Effector memory CD8-positive, alpha-beta T cell (primary cell): ENCODE measurements at regions not wholly inside any gene's neighbourhood (a gene's known extent, or its start where the extent isn't known, plus 50 kb on each side); places are given as distances from the start of the nearest gene placed in this dataset.
A peak's percentile ranks its signal among the peaks of the same experiment; 100 is the strongest.

Experiments used
- ATAC-seq: fragments of 150-1000 bp; cut with Tn5 transposase; replicated peaks from 2 replicates; pipeline ENCODE4 v1.10.0; 2021; ENCODE audit warnings: mild to moderate bottlenecking, moderate library complexity
- DNase-seq, 3 experiments: peaks; one replicate each; pipeline ENCODE4 v3.0.0; 2021
- H3K27ac Mint-ChIP-seq, 2 donors: one replicate each; pipeline ENCODE4 v1.8.0; 2022; ENCODE audit warnings: mild to moderate bottlenecking in 2 of 2, mixed read lengths in 2 of 2, moderate library complexity in 2 of 2
- H3K27me3 Mint-ChIP-seq, 2 donors: one replicate each; pipeline ENCODE4 v1.8.0; 2022; ENCODE audit warnings: mixed read lengths in 2 of 2
- H3K36me3 Mint-ChIP-seq: one replicate; pipeline ENCODE4 v1.8.0; 2022; ENCODE audit warnings: mild to moderate bottlenecking, moderate library complexity, mixed read lengths; ENCODE audit not compliant: insufficient read depth
- H3K4me1 Mint-ChIP-seq, 2 donors: one replicate each; pipeline ENCODE4 v1.8.0; 2022; ENCODE audit warnings: low read depth in 2 of 2, mixed read lengths in 2 of 2
- H3K4me3 Mint-ChIP-seq, 2 donors: one replicate each; pipeline ENCODE4 v1.8.0; 2022; ENCODE audit warnings: mild to moderate bottlenecking in 2 of 2, mixed read lengths in 2 of 2, moderate library complexity in 2 of 2
- H3K9me3 Mint-ChIP-seq, 2 donors: one replicate each; pipeline ENCODE4 v1.8.0; 2022; ENCODE audit warnings: mixed read lengths in 2 of 2

DNA sequence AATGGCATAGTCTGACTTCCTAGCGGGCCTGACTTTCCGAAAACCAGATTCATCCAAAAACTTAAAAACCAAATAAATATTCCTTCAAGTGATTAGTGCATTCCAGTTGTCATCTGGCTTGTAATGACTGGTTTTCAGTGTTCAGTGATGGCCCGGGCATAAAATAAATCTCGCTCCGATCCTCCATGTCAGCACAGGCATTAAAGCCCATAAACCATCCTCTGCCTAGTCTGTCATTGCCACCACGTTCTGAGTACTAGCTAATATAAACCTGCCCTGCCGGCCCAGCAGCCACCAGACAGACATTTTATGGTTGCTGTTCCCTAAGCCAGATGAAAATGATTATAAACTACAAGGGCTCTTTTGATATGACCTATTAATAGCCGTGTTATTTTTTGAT lies 232.3 kb upstream of the GMDS start:
- Mint-ChIP-seq H3K36me3 (no peaks in the 10 kb centered on the region), H3K27ac (no peak overlapping the region), H3K27me3 (peaks cover 62 to 79% of the 10 kb centered on the region in 2 donors), H3K4me1 (no peaks in the 10 kb centered on the region), H3K9me3 (peaks cover 0 to 2% of the 10 kb centered on the region in 2 donors), H3K4me3 (no peak overlapping the region)
- DNase-seq (no peak), ATAC-seq (no peak)

DNA sequence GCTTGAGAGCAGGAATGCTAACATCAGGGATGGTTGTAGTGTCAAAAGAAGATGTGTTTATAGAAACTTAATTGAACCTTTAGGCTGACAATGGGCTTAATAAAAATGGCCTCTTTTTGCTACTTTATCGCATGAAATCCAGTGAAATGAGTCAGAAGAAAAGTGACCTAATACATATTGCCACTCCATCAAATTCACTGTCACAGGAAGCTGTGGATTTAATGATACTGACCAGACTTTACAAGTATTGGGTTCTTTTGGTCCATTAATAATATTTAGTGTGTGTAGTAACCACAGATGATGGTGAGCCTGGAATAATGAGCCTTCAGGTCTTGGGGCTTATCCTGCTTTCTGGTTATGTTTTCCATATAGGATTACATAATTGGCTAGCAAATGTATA lies 231.8 kb upstream of the GMDS start:
- DNase-seq (no peak), ATAC-seq (no peak)
- no peaks in the 10 kb centered on the region for H3K36me3 Mint-ChIP-seq

DNA sequence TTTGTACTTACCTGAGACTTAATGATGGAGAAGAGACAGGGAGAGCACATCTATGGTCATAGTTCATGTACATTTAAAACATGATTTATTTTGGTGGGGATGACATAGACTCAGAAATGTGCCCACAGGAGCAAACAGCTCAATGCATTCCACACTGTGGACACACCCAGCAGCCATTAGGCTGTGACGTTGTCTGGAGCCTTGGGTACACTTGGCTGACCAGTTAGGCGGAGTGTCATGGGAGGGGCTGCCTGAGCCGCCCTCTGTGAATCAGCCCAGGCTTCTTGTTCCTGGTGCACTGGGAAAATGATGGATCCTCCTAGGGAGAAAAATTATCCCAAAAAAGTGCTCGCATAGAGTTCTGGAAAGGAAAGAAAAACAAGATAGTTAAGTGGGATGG lies 231.0 kb upstream of the GMDS start:
- DNase-seq (no peak), ATAC-seq (no peak)
- H3K9me3 Mint-ChIP-seq = no peaks in the 10 kb centered on the region
- no peak overlapping the region for H3K4me3 Mint-ChIP-seq
- no peaks in the 10 kb centered on the region for H3K4me1 Mint-ChIP-seq
- H3K27ac Mint-ChIP-seq = no peak overlapping the region
- H3K36me3 Mint-ChIP-seq = no peaks in the 10 kb centered on the region
- peaks cover 64 to 83% of the 10 kb centered on the region in 2 donors for H3K27me3 Mint-ChIP-seq

More for the DNA sequence above, 231.8 kb upstream of the GMDS start:
- Mint-ChIP-seq H3K27ac (no peak overlapping the region), H3K9me3 (peaks cover 0 to 2% of the 10 kb centered on the region in 2 donors), H3K4me3 (no peak overlapping the region), H3K4me1 (no peaks in the 10 kb centered on the region), H3K27me3 (peaks cover 62 to 79% of the 10 kb centered on the region in 2 donors)

DNA sequence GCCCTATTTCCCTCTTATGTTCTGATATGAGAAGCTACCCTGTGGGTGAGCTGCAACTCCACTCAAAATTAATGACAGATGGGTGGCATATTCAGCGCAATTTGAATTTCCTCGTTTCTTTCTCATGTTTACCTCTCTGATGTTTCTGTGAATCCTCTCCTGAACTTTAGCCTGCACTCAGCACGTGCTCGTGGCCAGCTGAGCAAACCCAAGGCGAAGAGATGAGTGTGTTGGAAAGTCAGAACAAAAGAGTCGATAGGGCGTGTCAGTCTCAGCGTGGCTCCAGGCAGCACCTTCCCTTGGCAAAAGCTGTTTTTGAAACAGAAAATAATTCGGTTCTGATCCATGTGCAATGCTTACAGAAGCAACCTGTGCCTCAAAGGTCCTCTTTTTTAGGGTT lies 226.1 kb upstream of the GMDS start:
- H3K27me3 Mint-ChIP-seq = peaks cover 73 to 93% of the 10 kb centered on the region in 2 donors
- H3K4me3 Mint-ChIP-seq = no peak overlapping the region
- DNase-seq = no peak
- no peak overlapping the region for H3K27ac Mint-ChIP-seq
- no peaks in the 10 kb centered on the region for H3K9me3 Mint-ChIP-seq
- no peaks in the 10 kb centered on the region for H3K4me1 Mint-ChIP-seq
- no peak for ATAC-seq
- H3K36me3 Mint-ChIP-seq = no peaks in the 10 kb centered on the region

DNA sequence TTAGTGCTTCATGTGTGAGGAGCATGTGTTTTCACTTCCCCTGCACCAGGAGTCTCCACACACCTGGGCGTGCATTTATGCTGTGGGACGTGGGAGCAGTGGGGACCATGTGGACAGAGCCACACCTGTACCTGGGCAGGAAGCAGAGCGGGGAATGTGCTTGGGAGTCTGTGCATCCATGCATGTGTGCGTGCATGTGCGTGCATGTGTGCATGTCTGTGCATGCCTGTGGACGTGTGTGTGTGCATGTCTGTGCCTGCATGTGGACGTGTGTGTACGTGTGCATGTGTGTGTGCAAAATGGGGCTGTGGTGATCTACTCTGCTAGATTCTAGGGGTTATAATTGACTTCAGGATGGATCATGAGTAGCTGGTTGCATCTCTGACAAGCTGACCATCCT lies 224.0 kb upstream of the GMDS start:
- H3K27me3 Mint-ChIP-seq = peaks cover 60 to 89% of the 10 kb centered on the region in 2 donors

DNA sequence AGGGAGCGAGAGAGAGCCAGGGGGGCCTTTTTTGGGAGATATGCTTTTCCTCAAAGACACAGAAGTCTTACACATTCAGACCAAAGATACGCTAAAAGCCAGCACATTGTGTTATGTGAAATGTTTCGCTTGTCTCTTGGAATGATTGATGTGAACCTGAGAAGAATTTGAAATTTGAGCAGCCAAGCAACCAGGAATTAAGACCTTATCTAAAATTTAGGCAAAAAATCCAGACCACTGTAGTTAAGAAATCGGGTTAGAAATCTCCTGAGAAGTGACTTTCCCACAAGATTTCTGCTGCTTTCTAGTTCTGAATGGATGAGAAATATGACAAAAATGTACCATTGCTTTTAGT lies 223.2 kb upstream of the GMDS start:
- ATAC-seq = no peak
- Mint-ChIP-seq H3K27me3 (peaks cover 56 to 80% of the 10 kb centered on the region in 2 donors), H3K36me3 (no peaks in the 10 kb centered on the region), H3K27ac (no peak overlapping the region), H3K9me3 (no peaks in the 10 kb centered on the region), H3K4me1 (no peaks in the 10 kb centered on the region), H3K4me3 (no peak overlapping the region)
- no peak for DNase-seq

More for the DNA sequence above, 224.0 kb upstream of the GMDS start:
- ATAC-seq (no peak), DNase-seq (no peak)
- Mint-ChIP-seq H3K9me3 (no peaks in the 10 kb centered on the region), H3K36me3 (no peaks in the 10 kb centered on the region), H3K4me3 (no peak overlapping the region), H3K27ac (no peak overlapping the region), H3K4me1 (no peaks in the 10 kb centered on the region)

DNA sequence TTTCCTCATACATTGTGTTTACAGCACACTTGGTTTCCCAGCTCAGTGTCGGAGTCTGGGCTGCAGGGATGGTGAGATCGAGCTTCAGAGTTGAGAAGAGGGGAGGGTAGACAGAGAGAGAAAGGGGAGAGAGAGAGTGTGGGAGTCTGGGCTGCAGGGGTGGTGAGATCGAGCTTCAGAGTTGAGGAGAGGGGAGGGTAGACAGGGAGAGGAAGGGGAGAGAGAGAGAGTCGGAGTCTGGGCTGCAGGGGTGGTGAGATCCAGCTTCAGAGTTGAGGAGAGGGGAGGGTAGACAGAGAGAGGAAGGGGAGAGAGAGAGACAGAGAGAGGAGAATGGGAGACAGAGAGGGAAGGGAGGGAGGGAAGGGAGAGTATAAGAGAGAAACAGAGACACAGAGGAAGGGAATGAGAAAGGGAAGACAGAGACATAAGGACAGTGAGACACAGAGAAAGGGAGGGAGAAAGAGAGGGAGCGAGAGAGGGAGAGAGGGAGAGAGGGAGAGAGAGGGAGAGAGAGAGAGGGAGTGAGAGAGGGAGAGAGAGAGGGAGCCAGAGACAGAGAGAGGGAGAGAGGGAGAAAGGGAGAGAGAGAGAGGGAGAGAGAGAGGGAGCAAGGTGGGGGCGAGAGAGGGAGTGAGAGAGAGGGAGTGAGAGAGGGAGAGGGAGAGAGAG lies 222.7 kb upstream of the GMDS start:
- Mint-ChIP-seq H3K36me3 (no peaks in the 10 kb centered on the region), H3K4me1 (no peaks in the 10 kb centered on the region), H3K4me3 (no peak overlapping the region), H3K27ac (no peak overlapping the region), H3K27me3 (peaks cover 55 to 75% of the 10 kb centered on the region in 2 donors), H3K9me3 (no peaks in the 10 kb centered on the region)
- DNase-seq (no peak), ATAC-seq (no peak)

DNA sequence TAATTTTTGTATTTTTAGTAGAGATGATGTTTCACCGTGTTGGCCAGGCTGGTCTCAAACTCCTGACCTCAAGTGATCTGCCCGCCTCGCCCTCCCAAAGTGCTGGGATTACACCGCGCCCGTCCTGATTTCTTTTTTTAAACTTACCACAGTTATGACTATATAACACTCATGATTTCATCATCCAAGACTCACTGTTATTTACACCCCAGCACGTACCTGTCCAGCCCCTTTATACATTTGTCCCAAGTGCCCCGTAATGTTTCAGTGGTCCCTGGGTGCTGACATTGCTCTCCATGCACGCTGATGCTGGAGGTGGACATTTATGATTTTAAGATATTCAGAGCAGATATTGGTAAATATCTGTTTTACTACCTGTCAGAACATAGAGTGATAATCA lies 219.9 kb upstream of the GMDS start:
- no peak for ATAC-seq
- peaks cover 41 to 54% of the 10 kb centered on the region in 2 donors for H3K27me3 Mint-ChIP-seq
- H3K27ac Mint-ChIP-seq = peak overlapping the region in 1 of 2 donors; percentile 31

GRCh38 chr6:2464641-2465040 lies 219.2 kb upstream of the GMDS start:
- DNase-seq = no peak
- Mint-ChIP-seq H3K27ac (no peak overlapping the region), H3K36me3 (no peaks in the 10 kb centered on the region), H3K9me3 (no peaks in the 10 kb centered on the region), H3K4me3 (no peak overlapping the region), H3K4me1 (no peaks in the 10 kb centered on the region), H3K27me3 (peaks cover 35 to 53% of the 10 kb centered on the region in 2 donors)
- no peak for ATAC-seq

More for the DNA sequence above, 219.9 kb upstream of the GMDS start:
- no peak for DNase-seq
- Mint-ChIP-seq H3K36me3 (no peaks in the 10 kb centered on the region), H3K9me3 (no peaks in the 10 kb centered on the region), H3K4me3 (no peak overlapping the region), H3K4me1 (no peaks in the 10 kb centered on the region)

- Mint-ChIP-seq H3K27me3 (peaks cover 17 to 41% of the 10 kb centered on the region in 2 donors), H3K4me1 (no peaks in the 10 kb centered on the region), H3K4me3 (no peak overlapping the region), H3K36me3 (no peaks in the 10 kb centered on the region), H3K9me3 (no peaks in the 10 kb centered on the region), H3K27ac (no peak overlapping the region)
- no peak for ATAC-seq
- DNase-seq = no peak
Measured at GRCh38 chr6:2462831-2463230, 217.4 kb upstream of the GMDS start.

- no peak for DNase-seq
- no peaks in the 10 kb centered on the region for H3K9me3 Mint-ChIP-seq
- H3K27ac Mint-ChIP-seq = no peak overlapping the region
- H3K4me3 Mint-ChIP-seq = no peak overlapping the region
- H3K36me3 Mint-ChIP-seq = no peaks in the 10 kb centered on the region
- H3K27me3 Mint-ChIP-seq = peaks cover 10 to 43% of the 10 kb centered on the region in 2 donors
- H3K4me1 Mint-ChIP-seq = no peaks in the 10 kb centered on the region
- no peak for ATAC-seq
Measured at GRCh38 chr6:2460216-2460745, 214.9 kb upstream of the GMDS start.

DNA sequence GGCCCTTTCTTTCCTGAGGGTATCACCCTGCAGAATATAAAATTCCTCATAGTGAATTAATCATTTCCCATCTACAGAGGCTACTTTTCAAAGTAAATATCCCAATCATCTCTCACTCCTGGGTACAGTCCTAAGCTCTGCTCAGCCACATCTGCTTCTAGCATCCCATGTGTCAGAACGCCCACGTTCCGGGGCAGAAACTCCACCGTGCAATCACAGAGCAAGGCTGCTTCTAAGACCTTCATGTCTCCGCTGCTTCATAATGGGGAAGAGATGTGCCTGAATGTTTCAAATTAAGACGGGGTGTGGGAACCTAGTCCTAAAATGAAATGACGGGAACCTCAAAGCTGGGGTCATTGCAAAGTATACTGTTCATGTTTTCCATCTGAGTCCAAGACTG lies 208.8 kb upstream of the GMDS start:
- Mint-ChIP-seq H3K27me3 (peaks cover 38 to 66% of the 10 kb centered on the region in 2 donors), H3K4me1 (no peaks in the 10 kb centered on the region), H3K27ac (no peak overlapping the region), H3K9me3 (no peaks in the 10 kb centered on the region), H3K36me3 (no peaks in the 10 kb centered on the region), H3K4me3 (no peak overlapping the region)
- ATAC-seq = no peak
- no peak for DNase-seq

- H3K36me3 Mint-ChIP-seq = no peaks in the 10 kb centered on the region
- H3K27ac Mint-ChIP-seq = no peak overlapping the region
- peaks cover 4 to 5% of the 10 kb centered on the region in 2 donors for H3K4me1 Mint-ChIP-seq
- DNase-seq (no peak), ATAC-seq (no peak)
- no peak overlapping the region for H3K4me3 Mint-ChIP-seq
- peaks cover 34 to 54% of the 10 kb centered on the region in 2 donors for H3K27me3 Mint-ChIP-seq
- H3K9me3 Mint-ChIP-seq = no peaks in the 10 kb centered on the region
Measured at GRCh38 chr6:2450546-2450945, 205.1 kb upstream of the GMDS start.

DNA sequence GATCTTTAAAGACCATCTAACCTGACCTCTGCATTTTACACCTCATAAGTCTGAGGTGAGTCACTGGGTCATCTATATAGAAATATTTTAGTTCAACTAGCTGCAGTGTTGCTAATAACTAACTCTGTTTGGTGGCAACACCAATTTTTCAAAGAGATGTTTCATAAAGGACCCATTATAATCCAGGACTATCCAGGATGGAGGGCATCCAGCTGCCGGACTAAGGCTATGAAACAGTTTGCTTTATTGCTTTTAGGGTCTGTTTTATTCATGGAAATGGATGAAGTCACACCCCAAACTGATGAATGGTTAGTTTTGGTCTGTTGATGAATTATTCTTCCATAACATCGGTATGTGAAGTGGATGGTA lies 204.2 kb upstream of the GMDS start:
- H3K4me3 Mint-ChIP-seq = no peak overlapping the region
- DNase-seq (no peak), ATAC-seq (no peak)
- peaks cover 26 to 44% of the 10 kb centered on the region in 2 donors for H3K27me3 Mint-ChIP-seq
- H3K4me1 Mint-ChIP-seq = peaks cover 4 to 5% of the 10 kb centered on the region in 2 donors
- H3K27ac Mint-ChIP-seq = no peak overlapping the region
- no peaks in the 10 kb centered on the region for H3K9me3 Mint-ChIP-seq
- H3K36me3 Mint-ChIP-seq = no peaks in the 10 kb centered on the region
